ENCODE measurements at regions not wholly inside any gene's neighbourhood (a gene's known extent, or its start where the extent isn't known, plus 50 kb on each side); places are given as distances from the start of the nearest gene placed in this dataset.

- no peak overlapping the region for H3K23ac ChIP-seq (ENCODE audit: low read length)
- H2BK5ac ChIP-seq (ENCODE audit: low read depth, low read length, poor library complexity) = no peak overlapping the region
- H2BK12ac ChIP-seq (ENCODE audit: low read length) = no peak overlapping the region
- no peak overlapping the region for H2BK120ac ChIP-seq (ENCODE audit: insufficient read depth, low read length, poor library complexity)
- no peak overlapping the region for H4K12ac ChIP-seq (ENCODE audit: low read depth, low read length)
- DNase-seq = no peak
- H2AFZ ChIP-seq (ENCODE audit: insufficient read depth, low read length, poor library complexity) = no peak overlapping the region
- H3K79me2 ChIP-seq (ENCODE audit: control insufficient read depth, insufficient read depth, low read length, poor library complexity) = no peaks in the 10 kb centered on the region
- H3K9me3 ChIP-seq (ENCODE audit: insufficient read depth, low read depth, low read length) = no peaks in the 10 kb centered on the region
- no peak overlapping the region for H3K27ac ChIP-seq (ENCODE audit: low read depth, low read length)
- H3K79me1 ChIP-seq (ENCODE audit: low read length) = no peaks in the 10 kb centered on the region
- H3K18ac ChIP-seq (ENCODE audit: low read length) = no peak overlapping the region
- no peaks in the 10 kb centered on the region for H3K27me3 ChIP-seq (ENCODE audit: insufficient read depth, low read length)
- no peak overlapping the region for H4K8ac ChIP-seq (ENCODE audit: low read depth, low read length)
- H3K4me1 ChIP-seq (ENCODE audit: control insufficient read depth in 1 of 2, insufficient read depth in 2 of 2, low read length in 2 of 2) = no peaks in the 10 kb centered on the region
- H3K4me3 ChIP-seq (ENCODE audit: low read depth, low read length) = no peak overlapping the region
- no peak overlapping the region for H3K9ac ChIP-seq (ENCODE audit: low read length)
- H2AK5ac ChIP-seq (ENCODE audit: low read length) = no peak overlapping the region
- no CpG with 5 or more reads among the region's 19 CpGs for WGBS (ENCODE audit: extremely low coverage, insufficient coverage, insufficient read length)
- H3K14ac ChIP-seq (ENCODE audit: low read length) = no peak overlapping the region
- no peak overlapping the region for H3K4ac ChIP-seq (ENCODE audit: low read depth, low read length)
- no peak overlapping the region for H3K4me2 ChIP-seq (ENCODE audit: low read length)
- H3K36me3 ChIP-seq (ENCODE audit: control insufficient read depth in 1 of 2, insufficient read depth in 2 of 2, low read length in 2 of 2) = no peaks in the 10 kb centered on the region
- H4K91ac ChIP-seq (ENCODE audit: low read depth, low read length) = no peak overlapping the region
Measured at GRCh38 chr21:19759836-19760235, 1238.4 kb upstream of the NCAM2 start.

GRCh38 chr21:19767546-19767945 is 1230.7 kb upstream of the NCAM2 start:
- no peak overlapping the region for H2AK5ac ChIP-seq (ENCODE audit: low read length)
- H4K12ac ChIP-seq (ENCODE audit: low read depth, low read length) = no peak overlapping the region
- H3K36me3 ChIP-seq (ENCODE audit: control insufficient read depth in 1 of 2, insufficient read depth in 2 of 2, low read length in 2 of 2) = no peaks in the 10 kb centered on the region
- no peak overlapping the region for H2BK12ac ChIP-seq (ENCODE audit: low read length)
- H3K4me3 ChIP-seq (ENCODE audit: low read depth, low read length) = no peak overlapping the region
- no peaks in the 10 kb centered on the region for H3K4me1 ChIP-seq (ENCODE audit: control insufficient read depth in 1 of 2, insufficient read depth in 2 of 2, low read length in 2 of 2)
- H3K4me2 ChIP-seq (ENCODE audit: low read length) = no peak overlapping the region
- no peak overlapping the region for H2AFZ ChIP-seq (ENCODE audit: insufficient read depth, low read length, poor library complexity)
- H2BK120ac ChIP-seq (ENCODE audit: insufficient read depth, low read length, poor library complexity) = no peak overlapping the region
- H4K8ac ChIP-seq (ENCODE audit: low read depth, low read length) = no peak overlapping the region
- H3K79me1 ChIP-seq (ENCODE audit: low read length) = no peaks in the 10 kb centered on the region
- DNase-seq = no peak
- no peak overlapping the region for H3K9ac ChIP-seq (ENCODE audit: low read length)
- H3K9me3 ChIP-seq (ENCODE audit: insufficient read depth, low read depth, low read length) = no peaks in the 10 kb centered on the region
- no peaks in the 10 kb centered on the region for H3K79me2 ChIP-seq (ENCODE audit: control insufficient read depth, insufficient read depth, low read length, poor library complexity)
- H3K14ac ChIP-seq (ENCODE audit: low read length) = no peak overlapping the region
- no CpG with 5 or more reads among the region's 1 CpG for WGBS (ENCODE audit: extremely low coverage, insufficient coverage, insufficient read length)
- no peaks in the 10 kb centered on the region for H3K27me3 ChIP-seq (ENCODE audit: insufficient read depth, low read length)
- H3K4ac ChIP-seq (ENCODE audit: low read depth, low read length) = no peak overlapping the region
- no peak overlapping the region for H3K18ac ChIP-seq (ENCODE audit: low read length)
- no peak overlapping the region for H4K91ac ChIP-seq (ENCODE audit: low read depth, low read length)
- no peak overlapping the region for H3K27ac ChIP-seq (ENCODE audit: low read depth, low read length)
- H2BK5ac ChIP-seq (ENCODE audit: low read depth, low read length, poor library complexity) = no peak overlapping the region
- no peak overlapping the region for H3K23ac ChIP-seq (ENCODE audit: low read length)

- Histone ChIP-seq H3K27ac (ENCODE audit: low read depth, low read length) (no peak overlapping the region), H2BK120ac (ENCODE audit: insufficient read depth, low read length, poor library complexity) (no peak overlapping the region), H3K36me3 (ENCODE audit: control insufficient read depth in 1 of 2, insufficient read depth in 2 of 2, low read length in 2 of 2) (no peaks in the 10 kb centered on the region), H2AK5ac (ENCODE audit: low read length) (no peak overlapping the region), H3K4me3 (ENCODE audit: low read depth, low read length) (no peak overlapping the region), H2BK5ac (ENCODE audit: low read depth, low read length, poor library complexity) (no peak overlapping the region), H3K4me2 (ENCODE audit: low read length) (no peak overlapping the region), H3K14ac (ENCODE audit: low read length) (no peak overlapping the region), H3K4ac (ENCODE audit: low read depth, low read length) (no peak overlapping the region), H4K8ac (ENCODE audit: low read depth, low read length) (no peak overlapping the region), H3K23ac (ENCODE audit: low read length) (no peak overlapping the region), H3K27me3 (ENCODE audit: insufficient read depth, low read length) (no peaks in the 10 kb centered on the region), H2BK12ac (ENCODE audit: low read length) (no peak overlapping the region), H3K18ac (ENCODE audit: low read length) (no peak overlapping the region), H2AFZ (ENCODE audit: insufficient read depth, low read length, poor library complexity) (no peak overlapping the region), H3K9me3 (ENCODE audit: insufficient read depth, low read depth, low read length) (no peaks in the 10 kb centered on the region), H3K9ac (ENCODE audit: low read length) (no peak overlapping the region), H3K79me1 (ENCODE audit: low read length) (no peaks in the 10 kb centered on the region), H3K4me1 (ENCODE audit: control insufficient read depth in 1 of 2, insufficient read depth in 2 of 2, low read length in 2 of 2) (no peaks in the 10 kb centered on the region), H4K12ac (ENCODE audit: low read depth, low read length) (no peak overlapping the region), H3K79me2 (ENCODE audit: control insufficient read depth, insufficient read depth, low read length, poor library complexity) (no peaks in the 10 kb centered on the region), H4K91ac (ENCODE audit: low read depth, low read length) (no peak overlapping the region)
- WGBS (ENCODE audit: extremely low coverage, insufficient coverage, insufficient read length) = no CpG with 5 or more reads among the region's 2 CpGs
- no peak for DNase-seq
Measured at GRCh38 chr21:19771881-19772280, 1226.3 kb upstream of the NCAM2 start.

- Histone ChIP-seq H3K14ac (ENCODE audit: low read length) (no peak overlapping the region), H4K91ac (ENCODE audit: low read depth, low read length) (no peak overlapping the region), H3K23ac (ENCODE audit: low read length) (no peak overlapping the region), H3K79me1 (ENCODE audit: low read length) (no peaks in the 10 kb centered on the region), H3K36me3 (ENCODE audit: control insufficient read depth in 1 of 2, insufficient read depth in 2 of 2, low read length in 2 of 2) (no peaks in the 10 kb centered on the region), H3K9ac (ENCODE audit: low read length) (no peak overlapping the region), H3K4me1 (ENCODE audit: control insufficient read depth in 1 of 2, insufficient read depth in 2 of 2, low read length in 2 of 2) (no peaks in the 10 kb centered on the region), H3K9me3 (ENCODE audit: insufficient read depth, low read depth, low read length) (no peaks in the 10 kb centered on the region), H3K4me2 (ENCODE audit: low read length) (no peak overlapping the region), H2AK5ac (ENCODE audit: low read length) (no peak overlapping the region), H3K27me3 (ENCODE audit: insufficient read depth, low read length) (no peaks in the 10 kb centered on the region), H2BK12ac (ENCODE audit: low read length) (no peak overlapping the region), H2BK5ac (ENCODE audit: low read depth, low read length, poor library complexity) (no peak overlapping the region), H3K79me2 (ENCODE audit: control insufficient read depth, insufficient read depth, low read length, poor library complexity) (no peaks in the 10 kb centered on the region), H3K27ac (ENCODE audit: low read depth, low read length) (no peak overlapping the region), H3K18ac (ENCODE audit: low read length) (no peak overlapping the region), H3K4me3 (ENCODE audit: low read depth, low read length) (no peak overlapping the region), H2AFZ (ENCODE audit: insufficient read depth, low read length, poor library complexity) (no peak overlapping the region), H2BK120ac (ENCODE audit: insufficient read depth, low read length, poor library complexity) (no peak overlapping the region), H3K4ac (ENCODE audit: low read depth, low read length) (no peak overlapping the region), H4K12ac (ENCODE audit: low read depth, low read length) (no peak overlapping the region), H4K8ac (ENCODE audit: low read depth, low read length) (no peak overlapping the region)
- DNase-seq = no peak
- WGBS (ENCODE audit: extremely low coverage, insufficient coverage, insufficient read length) = no CpG with 5 or more reads among the region's 1 CpG
Measured at GRCh38 chr21:19776076-19776475, 1222.1 kb upstream of the NCAM2 start.
